Tibial nerve (tissue), 3 donors: ENCODE measurements at regions not wholly inside any gene's neighbourhood (a gene's known extent, or its start where the extent isn't known, plus 50 kb on each side); places are given as distances from the start of the nearest gene placed in this dataset.

Experiments
- POLR2A ChIP-seq, 2 donors: fragments of 450-650 bp; IDR thresholded peaks; one replicate each; pipeline ENCODE4 v1.6.1; 2017; ENCODE audit warnings: antibody characterized with exemption in 2 of 2, mild to moderate bottlenecking in 2 of 2, moderate library complexity in 2 of 2
- TF ChIP-seq, protein P1 (sequence below), 5 experiments: fragments of 200-600 bp in 3 of 5; fragments of 450-650 bp in 2 of 5; sonication (generic) in 3 of 5; IDR thresholded peaks; one replicate each; pipeline ENCODE4 v1.5.1; 2016 to 2019; ENCODE audit warnings: antibody characterized with exemption in 5 of 5, mild to moderate bottlenecking in 3 of 5, moderate library complexity in 2 of 5

DNA sequence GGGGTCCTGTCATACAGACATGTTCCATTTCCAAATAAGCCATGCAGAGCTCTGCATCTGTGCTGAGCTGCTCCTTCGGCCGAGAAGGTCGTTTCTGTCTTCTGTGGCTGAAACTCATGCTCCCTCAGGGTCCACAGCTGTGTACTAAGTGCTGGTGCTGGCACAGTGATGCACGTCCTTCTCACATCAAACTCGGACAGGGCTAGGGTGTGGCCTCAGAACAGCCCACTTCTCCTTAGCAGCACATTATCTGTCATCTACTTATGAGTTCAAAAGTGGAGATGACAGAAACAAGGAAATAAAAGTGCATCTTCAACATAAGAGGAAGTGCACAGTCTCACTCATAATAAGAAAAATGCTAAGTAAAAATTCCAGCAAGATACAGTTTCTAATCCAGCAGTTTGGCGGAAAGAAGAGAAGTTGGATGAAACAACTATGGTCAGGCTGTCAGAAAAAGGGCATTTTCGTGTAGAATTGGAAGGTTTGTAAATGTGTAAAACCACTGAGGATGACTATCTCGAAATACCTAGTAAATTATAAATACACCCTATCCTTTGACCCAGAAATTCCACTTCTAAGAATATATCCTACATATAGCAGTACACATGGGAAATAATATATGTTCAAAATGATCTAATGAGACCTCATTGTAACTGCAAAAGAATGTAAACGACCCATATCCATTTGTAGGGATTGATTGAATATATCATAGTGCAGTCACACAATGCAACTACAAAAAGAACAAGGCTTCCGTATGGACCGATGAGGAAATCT is 53.7 kb upstream of the APCDD1 start:
- TF ChIP-seq, protein P1, sequence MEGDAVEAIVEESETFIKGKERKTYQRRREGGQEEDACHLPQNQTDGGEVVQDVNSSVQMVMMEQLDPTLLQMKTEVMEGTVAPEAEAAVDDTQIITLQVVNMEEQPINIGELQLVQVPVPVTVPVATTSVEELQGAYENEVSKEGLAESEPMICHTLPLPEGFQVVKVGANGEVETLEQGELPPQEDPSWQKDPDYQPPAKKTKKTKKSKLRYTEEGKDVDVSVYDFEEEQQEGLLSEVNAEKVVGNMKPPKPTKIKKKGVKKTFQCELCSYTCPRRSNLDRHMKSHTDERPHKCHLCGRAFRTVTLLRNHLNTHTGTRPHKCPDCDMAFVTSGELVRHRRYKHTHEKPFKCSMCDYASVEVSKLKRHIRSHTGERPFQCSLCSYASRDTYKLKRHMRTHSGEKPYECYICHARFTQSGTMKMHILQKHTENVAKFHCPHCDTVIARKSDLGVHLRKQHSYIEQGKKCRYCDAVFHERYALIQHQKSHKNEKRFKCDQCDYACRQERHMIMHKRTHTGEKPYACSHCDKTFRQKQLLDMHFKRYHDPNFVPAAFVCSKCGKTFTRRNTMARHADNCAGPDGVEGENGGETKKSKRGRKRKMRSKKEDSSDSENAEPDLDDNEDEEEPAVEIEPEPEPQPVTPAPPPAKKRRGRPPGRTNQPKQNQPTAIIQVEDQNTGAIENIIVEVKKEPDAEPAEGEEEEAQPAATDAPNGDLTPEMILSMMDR (IDR thresholded peaks at IDR 0.05): no peak
- no peak for TF ChIP-seq POLR2A (IDR thresholded peaks at IDR 0.05)
